Naive thymus-derived CD4-positive, alpha-beta T cell (primary cell): ENCODE measurements at regions not wholly inside any gene's neighbourhood (a gene's known extent, or its start where the extent isn't known, plus 50 kb on each side); places are given as distances from the start of the nearest gene placed in this dataset.
"Not testable (repeated sequence)": the region's sequence is repeated elsewhere in the genome, so short reads cannot be mapped to it uniquely, and the experiment has no call there.

ENCODE experiments used
- ATAC-seq: fragments of 150-1000 bp; cut with Tn5 transposase; 2 replicates; pipeline ENCODE4 v1.10.0; 2021; ENCODE audit warnings: mild to moderate bottlenecking, moderate library complexity
- CTCF ChIA-PET: fragments of 350-600 bp; sonication (Branson Sonifier 250); formaldehyde crosslinking; loops from one replicate; lab custom pipeline; 2021; ENCODE audit warnings: antibody characterized with exemption; lab: Charles Lee
- POLR2A ChIA-PET: fragments of 350-600 bp; sonication (Branson Sonifier 250); formaldehyde crosslinking; loops from one replicate; lab custom pipeline; 2021; ENCODE audit warnings: antibody characterized with exemption, inconsistent platforms; lab: Charles Lee
- DNase-seq, 9 donors: peaks; one replicate each; pipeline versions ENCODE4 v3.0.0 to v3.0.0-alpha.2; 2020 to 2022; ENCODE audit warnings: mixed read lengths in 1 of 9
- H3K27ac ChIP-seq: one replicate; pipeline ENCODE4 v1.7.0; 2013; ENCODE audit warnings: mild to moderate bottlenecking, low read depth, low read length, moderate library complexity
- H3K27me3 ChIP-seq, 2 donors: one replicate each; pipeline ENCODE4 v1.7.0; 2013; ENCODE audit warnings: low read length in 2 of 2, mild to moderate bottlenecking in 2 of 2, moderate library complexity in 2 of 2; ENCODE audit not compliant: control insufficient read depth in 2 of 2, insufficient read depth in 2 of 2
- H3K36me3 ChIP-seq, 3 experiments: 1 replicate in 2 of 3; 2 replicates in 1 of 3; pipeline ENCODE4 v1.7.0; 2013; ENCODE audit warnings: low read length in 3 of 3, mild to moderate bottlenecking in 3 of 3, moderate library complexity in 1 of 3; ENCODE audit not compliant: insufficient read depth in 3 of 3, control insufficient read depth in 2 of 3
- H3K4me1 ChIP-seq, 2 donors: one replicate each; pipeline ENCODE4 v1.7.0; 2013; ENCODE audit warnings: low read length in 2 of 2, mild to moderate bottlenecking in 2 of 2, moderate library complexity in 1 of 2; ENCODE audit not compliant: control insufficient read depth in 2 of 2, insufficient read depth in 2 of 2
- H3K4me3 ChIP-seq: 2 replicates; pipeline ENCODE4 v1.7.0; 2013; ENCODE audit warnings: mild to moderate bottlenecking, low read length
- H3K9me3 ChIP-seq, 3 experiments: 1 replicate in 2 of 3; 2 replicates in 1 of 3; pipeline ENCODE4 v1.7.0; 2013; ENCODE audit warnings: low read length in 3 of 3; ENCODE audit not compliant: control insufficient read depth in 2 of 3
- H3K27ac Mint-ChIP-seq, 9 donors: one replicate each; pipeline ENCODE4 v1.8.0; 2020 to 2022; ENCODE audit warnings: mixed read lengths in 9 of 9, mild to moderate bottlenecking in 8 of 9, moderate library complexity in 5 of 9, inconsistent platforms in 2 of 9
- H3K27me3 Mint-ChIP-seq, 5 donors: one replicate each; pipeline ENCODE4 v1.8.0; 2021 to 2022; ENCODE audit warnings: mixed read lengths in 5 of 5, mild to moderate bottlenecking in 1 of 5
- H3K36me3 Mint-ChIP-seq, 5 donors: one replicate each; pipeline ENCODE4 v1.8.0; 2020 to 2022; ENCODE audit warnings: mixed read lengths in 5 of 5, mild to moderate bottlenecking in 3 of 5, inconsistent platforms in 1 of 5
- H3K4me1 Mint-ChIP-seq, 7 donors: one replicate each; pipeline ENCODE4 v1.8.0; 2020 to 2022; ENCODE audit warnings: mixed read lengths in 7 of 7, mild to moderate bottlenecking in 3 of 7, inconsistent platforms in 1 of 7
- H3K4me3 Mint-ChIP-seq, 10 donors: one replicate each; pipeline ENCODE4 v1.8.0; 2020 to 2022; ENCODE audit warnings: mild to moderate bottlenecking in 10 of 10, mixed read lengths in 10 of 10, moderate library complexity in 6 of 10, inconsistent platforms in 2 of 10
- H3K9me3 Mint-ChIP-seq, 11 donors: one replicate each; pipeline ENCODE4 v1.8.0; 2020 to 2022; ENCODE audit warnings: mixed read lengths in 11 of 11, mild to moderate bottlenecking in 4 of 11, inconsistent platforms in 1 of 11, moderate library complexity in 1 of 11
- intact Hi-C, 2 donors: fragments of 100-400 bp; cut with micrococcal nuclease; formaldehyde crosslinking; loops; one replicate each; pipeline ENCODE4 v1.15.1; 2023

- no peaks in the 10 kb centered on the region for H3K36me3 Mint-ChIP-seq
- DNase-seq (no peak), ATAC-seq (no peak)
- ChIA-PET CTCF (no interaction called here), POLR2A (no interaction called here)
- H3K4me3 Mint-ChIP-seq, result no peak overlapping the region
- Histone ChIP-seq H3K4me3 (no peak overlapping the region), H3K4me1 (no peaks in the 10 kb centered on the region), H3K9me3 (no peaks in the 10 kb centered on the region), H3K36me3 (no peaks in the 10 kb centered on the region), H3K27ac (no peak overlapping the region), H3K27me3 (no peaks in the 10 kb centered on the region)
- H3K27ac Mint-ChIP-seq, result no peak overlapping the region
- H3K9me3 Mint-ChIP-seq, result no peaks in the 10 kb centered on the region
- H3K4me1 Mint-ChIP-seq, result no peaks in the 10 kb centered on the region
- intact Hi-C loops, result no loop called here
- H3K27me3 Mint-ChIP-seq, result peaks cover 12 to 32% (median 22%) of the 10 kb centered on the region in 5 donors
Observed at GRCh38 chr12:34109390-34109789, 87.1 kb downstream of the ALG10 start.

DNA sequence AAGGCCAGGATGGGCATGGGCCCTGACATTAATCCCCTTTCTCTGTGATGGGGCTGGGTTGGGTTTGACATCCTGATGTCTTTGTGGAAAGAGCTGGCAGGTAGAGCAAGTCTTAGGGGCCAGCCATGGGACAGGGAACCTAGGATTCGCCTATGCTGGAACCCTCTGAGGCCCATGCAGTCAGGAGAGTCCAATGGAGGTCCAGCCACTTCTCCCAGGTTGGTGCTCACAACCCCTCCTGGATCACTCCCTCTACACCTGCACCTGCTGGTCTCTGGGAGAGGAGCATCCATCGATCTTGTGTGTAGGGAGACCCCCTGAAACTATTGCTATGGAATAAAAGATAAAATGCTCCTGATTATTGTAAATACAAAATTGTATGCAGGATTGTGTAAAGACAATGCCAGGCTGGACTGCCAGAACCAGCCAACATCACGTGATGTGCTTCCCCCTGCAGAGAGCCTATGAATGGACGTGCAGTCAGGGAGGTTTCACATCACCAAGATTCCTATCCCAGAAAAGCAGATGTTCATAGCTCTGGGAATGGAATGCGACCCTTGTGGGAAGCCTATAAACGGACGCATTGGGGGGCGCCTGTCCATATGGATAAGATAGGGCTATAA, 87.7 kb downstream of the ALG10 start:
- peaks cover 12 to 27% (median 18%) of the 10 kb centered on the region in 5 donors for H3K27me3 Mint-ChIP-seq
- intact Hi-C loops, H3K36me3 ChIP-seq, H3K4me1 Mint-ChIP-seq, H3K27ac Mint-ChIP-seq, POLR2A ChIA-PET, H3K27ac ChIP-seq, H3K9me3 Mint-ChIP-seq, CTCF ChIA-PET, ATAC-seq, H3K4me3 Mint-ChIP-seq, H3K4me3 ChIP-seq, H3K27me3 ChIP-seq, H3K4me1 ChIP-seq, DNase-seq, H3K9me3 ChIP-seq, H3K36me3 Mint-ChIP-seq: not testable (repeated sequence)

DNA sequence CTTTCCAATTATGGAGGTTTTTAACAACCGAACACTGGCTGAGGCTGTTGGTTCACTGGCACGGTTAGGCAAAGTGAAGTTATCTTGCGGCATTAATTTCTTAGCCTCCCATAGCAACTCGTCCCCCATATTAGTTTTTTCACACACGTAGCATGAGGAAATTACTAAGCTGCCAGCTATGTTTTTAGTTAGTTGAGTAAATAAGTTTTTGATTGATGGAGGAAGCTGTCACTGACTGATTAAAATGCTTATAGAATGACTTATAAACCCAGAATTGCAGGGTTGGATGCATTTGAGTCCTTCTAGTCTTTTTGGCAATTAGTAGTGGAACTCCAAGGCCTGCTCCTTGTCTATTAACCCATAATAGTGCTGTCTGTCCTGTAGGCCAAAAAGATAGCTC, 97.1 kb downstream of the ALG10 start:
- H3K27me3 Mint-ChIP-seq, result peaks cover 0 to 8% (median 0%) of the 10 kb centered on the region in 5 donors
- no peak overlapping the region for H3K27ac ChIP-seq
- POLR2A ChIA-PET, result no interaction called here
- no peak overlapping the region for H3K4me3 ChIP-seq
- H3K9me3 Mint-ChIP-seq, result no peaks in the 10 kb centered on the region
- H3K27ac Mint-ChIP-seq, result no peak overlapping the region
- no peaks in the 10 kb centered on the region for H3K27me3 ChIP-seq
- no peaks in the 10 kb centered on the region for H3K4me1 ChIP-seq
- no peak overlapping the region for H3K4me3 Mint-ChIP-seq
- no peak for ATAC-seq
- DNase-seq, result no peak
- no peaks in the 10 kb centered on the region for H3K36me3 Mint-ChIP-seq
- intact Hi-C loops, result no loop called here
- CTCF ChIA-PET, result no interaction called here
- H3K4me1 Mint-ChIP-seq, result no peaks in the 10 kb centered on the region
- no peaks in the 10 kb centered on the region for H3K36me3 ChIP-seq
- H3K9me3 ChIP-seq, result no peaks in the 10 kb centered on the region

DNA sequence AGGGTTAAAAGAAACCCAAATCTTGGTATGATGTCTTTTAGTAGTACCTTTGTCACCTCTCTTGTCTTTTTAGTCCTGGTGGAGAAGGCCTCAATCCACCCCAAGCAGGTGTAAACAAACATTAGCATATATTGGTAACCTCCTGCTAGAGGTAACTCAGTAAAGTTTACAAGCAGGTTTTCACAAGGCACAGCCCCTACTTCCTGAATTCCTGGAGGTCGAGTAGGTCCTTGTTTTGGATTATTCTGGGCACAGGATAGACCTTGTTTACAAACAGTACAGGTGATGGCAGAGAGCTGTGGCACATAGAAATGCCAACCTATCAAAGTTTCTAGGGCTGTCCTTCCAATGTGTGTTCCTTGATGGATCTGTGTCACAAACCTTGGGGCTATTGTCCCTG, 99.1 kb downstream of the ALG10 start:
- ChIA-PET CTCF (no interaction called here), POLR2A (no interaction called here)
- H3K4me3 ChIP-seq, result no peak overlapping the region
- Mint-ChIP-seq H3K9me3 (peaks cover 0 to 2% (median 0%) of the 10 kb centered on the region in 11 donors), H3K4me3 (no peak overlapping the region), H3K27me3 (peaks cover 0 to 7% (median 1%) of the 10 kb centered on the region in 5 donors), H3K27ac (no peak overlapping the region), H3K36me3 (peaks cover 0 to 4% (median 0%) of the 10 kb centered on the region in 5 donors), H3K4me1 (peaks cover 3 to 11% (median 6%) of the 10 kb centered on the region in 7 donors)
- H3K9me3 ChIP-seq, result no peaks in the 10 kb centered on the region
- no peak for ATAC-seq
- no peak overlapping the region for H3K27ac ChIP-seq
- intact Hi-C loops, result loop anchor here in 1 of 2 donors (5.0 kb wide), 1 partner anchor 1364 kb away; the partner anchor contains the start of gene YARS2
- H3K4me1 ChIP-seq, result peaks cover 0 to 5% of the 10 kb centered on the region in 2 donors
- no peaks in the 10 kb centered on the region for H3K36me3 ChIP-seq
- no peak for DNase-seq
- no peaks in the 10 kb centered on the region for H3K27me3 ChIP-seq

GRCh38 chr12:34123092-34123491, 100.8 kb downstream of the ALG10 start:
- H3K27me3 Mint-ChIP-seq, result peaks cover 4 to 18% (median 11%) of the 10 kb centered on the region in 5 donors
- H3K36me3 Mint-ChIP-seq, H3K27ac Mint-ChIP-seq, H3K4me3 ChIP-seq, H3K4me3 Mint-ChIP-seq, H3K27ac ChIP-seq, H3K27me3 ChIP-seq, H3K9me3 Mint-ChIP-seq, H3K36me3 ChIP-seq, POLR2A ChIA-PET, H3K9me3 ChIP-seq, H3K4me1 ChIP-seq: not testable (repeated sequence)
- intact Hi-C loops, result loop anchor here in 1 of 2 donors (1.0 to 5.0 kb wide), 3 partner anchors 95 to 1366 kb away; partner anchors contain the start of gene YARS2
- peak in 8 of 9 donors; percentile 13 to 64 (median 44) for DNase-seq
- ATAC-seq, result peak; percentile 64
- H3K4me1 Mint-ChIP-seq, result peaks cover 8 to 16% (median 10%) of the 10 kb centered on the region in 7 donors
- CTCF ChIA-PET, result interaction anchor here (0.7 to 1.1 kb wide), 2 partner anchors 9 to 92 kb away, joined by 3 read pairs; no protein-coding TSS in a partner anchor

DNA sequence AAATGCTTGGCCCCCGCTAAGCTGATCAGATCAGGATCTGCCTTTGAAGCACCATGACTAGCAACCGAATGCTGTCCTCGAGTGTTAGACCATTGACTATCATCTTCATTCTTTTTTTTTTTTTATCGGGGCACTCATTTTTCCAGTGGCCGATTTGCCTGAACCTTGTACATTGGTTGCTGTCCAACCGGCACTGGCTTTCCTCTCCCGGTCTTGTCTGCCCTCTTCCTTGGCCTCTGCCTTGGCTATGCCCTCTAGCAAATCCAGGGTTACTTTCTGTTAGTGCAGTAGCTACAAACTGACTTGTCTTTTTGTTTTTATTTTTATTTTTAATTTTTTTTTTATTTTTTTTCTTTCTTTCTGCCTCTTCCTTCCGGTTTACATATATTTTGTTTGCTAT, 102.3 kb downstream of the ALG10 start:
- no peak for ATAC-seq
- ChIA-PET POLR2A (no interaction called here), CTCF (interaction anchor here (1.1 kb wide), 1 partner anchor 8 kb away, joined by 3 read pairs; no protein-coding TSS in a partner anchor)
- Histone ChIP-seq H3K9me3 (no peaks in the 10 kb centered on the region), H3K4me1 (peaks cover 0 to 5% of the 10 kb centered on the region in 2 donors), H3K27ac (no peak overlapping the region), H3K4me3 (no peak overlapping the region), H3K27me3 (no peaks in the 10 kb centered on the region), H3K36me3 (no peaks in the 10 kb centered on the region)
- Mint-ChIP-seq H3K4me3 (no peak overlapping the region), H3K36me3 (peaks cover 0 to 9% (median 0%) of the 10 kb centered on the region in 5 donors), H3K27me3 (peaks cover 12 to 33% (median 18%) of the 10 kb centered on the region in 5 donors), H3K9me3 (peaks cover 0 to 7% (median 0%) of the 10 kb centered on the region in 11 donors), H3K27ac (no peak overlapping the region), H3K4me1 (peaks cover 8 to 16% (median 10%) of the 10 kb centered on the region in 7 donors)
- no peak for DNase-seq
- intact Hi-C loops, result loop anchor here in 1 of 2 donors (5.0 kb wide), 1 partner anchor 1367 kb away; the partner anchor contains the start of gene YARS2
